ENCODE measurements at regions not wholly inside any gene's neighbourhood (a gene's known extent, or its start where the extent isn't known, plus 50 kb on each side); places are given as distances from the start of the nearest gene placed in this dataset.

DNA sequence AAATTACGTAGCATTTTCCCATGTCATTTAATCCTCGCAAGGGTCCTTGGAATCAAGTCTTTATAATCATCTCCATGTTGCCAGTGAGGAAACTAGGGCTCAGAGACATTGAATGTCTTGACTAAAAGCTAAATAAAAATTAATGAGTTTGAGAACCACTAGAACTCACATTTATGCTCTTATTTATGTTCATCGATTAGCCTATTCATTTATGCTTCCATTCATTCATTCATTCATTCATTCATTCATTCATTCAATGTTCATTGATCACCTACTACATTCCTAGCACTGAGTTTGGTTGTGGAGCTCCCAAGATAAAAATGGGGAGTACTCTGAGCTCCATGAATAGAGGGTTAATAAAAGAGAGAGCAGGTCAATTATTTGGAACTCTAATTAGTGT, 59.7 kb downstream of the KCNA1 start:
- DNase-seq: no peak

DNA sequence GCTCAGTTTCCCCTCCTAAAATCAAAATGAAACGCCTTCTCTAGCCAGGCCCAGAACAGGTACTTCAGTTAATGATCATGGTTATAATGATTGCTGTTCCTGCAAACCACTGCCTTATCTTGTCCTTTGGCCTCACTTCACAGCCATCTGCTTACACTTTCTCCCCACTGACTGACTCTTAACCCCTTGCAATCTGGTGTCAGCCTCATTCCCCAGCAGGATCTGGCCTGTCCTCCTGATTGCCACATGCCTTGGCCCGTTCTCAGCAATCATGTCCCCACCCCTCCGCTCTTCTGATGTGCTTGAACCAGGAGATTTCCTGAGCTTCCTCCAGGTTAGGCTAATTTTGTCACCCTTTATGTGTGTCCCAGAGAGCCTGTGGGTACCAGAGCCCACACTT, 64.5 kb downstream of the KCNA1 start:
- DNase-seq: no peak

DNA sequence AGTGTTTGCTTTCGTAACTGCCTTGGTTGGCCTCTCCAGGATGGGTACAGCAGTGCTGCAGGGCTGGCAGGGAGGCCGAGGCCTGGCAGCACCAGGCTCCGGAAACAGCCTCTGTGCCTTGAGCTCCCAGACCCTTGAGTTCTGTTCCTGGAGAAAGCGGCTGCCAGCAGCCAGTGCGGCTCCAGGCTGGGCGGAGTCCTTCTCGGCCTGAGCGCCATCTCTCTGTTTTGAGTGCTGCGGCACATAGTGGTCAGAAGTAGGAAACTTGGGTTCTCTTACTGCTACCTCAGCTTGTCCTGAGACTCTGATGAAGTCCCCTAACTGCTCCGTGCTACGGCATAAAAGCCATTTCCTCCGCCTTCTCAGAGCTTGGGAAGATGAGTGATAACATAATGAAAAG, 65.9 kb downstream of the KCNA1 start:
- DNase-seq: no peak

GRCh38 chr12:4977102-4977501, 66.6 kb upstream of the KCNA5 start:
- no peak for DNase-seq

GRCh38 chr12:4978737-4979136, 64.9 kb upstream of the KCNA5 start:
- no peak for DNase-seq

DNA sequence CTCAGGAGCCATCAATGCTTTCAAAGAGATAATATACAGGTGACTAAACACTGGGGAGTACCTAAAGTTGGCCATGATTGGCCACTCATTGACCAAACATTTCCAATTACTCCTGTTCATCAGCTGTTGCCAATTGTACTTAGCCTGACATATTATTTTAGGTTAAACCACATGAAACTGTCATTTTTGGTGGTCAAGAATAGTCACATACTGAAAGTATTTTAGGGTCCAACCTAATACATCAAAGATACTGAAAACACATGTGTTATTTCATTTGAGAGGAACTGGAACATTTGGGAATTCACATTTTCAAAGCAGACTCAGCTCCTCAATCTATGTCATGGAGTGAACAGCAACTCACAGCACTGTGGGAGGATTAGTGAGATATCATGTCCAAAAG, 63.9 kb upstream of the KCNA5 start:
- DNase-seq: no peak

- DNase-seq: no peak
Observed at GRCh38 chr12:4984344-4984743, 59.3 kb upstream of the KCNA5 start.

- no peak for DNase-seq
Observed at GRCh38 chr12:4984971-4985370, 58.7 kb upstream of the KCNA5 start.

GRCh38 chr12:4985820-4986219, 57.9 kb upstream of the KCNA5 start:
- no peak for DNase-seq

- peak; percentile 18 for DNase-seq
Observed at GRCh38 chr12:4987076-4988046, 56.3 kb upstream of the KCNA5 start.

DNA sequence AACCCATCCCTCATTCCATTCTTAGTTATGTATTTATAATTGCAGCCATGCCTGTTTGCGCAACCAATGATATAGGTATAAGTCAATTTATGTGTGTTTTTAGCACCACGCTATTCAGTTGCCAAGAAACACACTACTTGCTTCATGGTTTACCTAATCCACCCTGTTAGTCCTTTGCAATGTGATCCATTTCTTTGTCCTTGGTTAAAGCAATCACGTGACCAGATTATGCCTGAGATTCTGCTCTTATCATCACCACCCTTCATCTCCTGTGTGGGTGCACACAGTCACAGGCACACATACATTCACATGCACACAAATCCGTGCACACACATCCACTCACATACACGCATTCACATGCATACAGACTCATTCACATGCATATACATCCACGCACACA, 52.3 kb upstream of the KCNA5 start:
- DNase-seq: no peak

GRCh38 chr12:4991801-4992200, 51.9 kb upstream of the KCNA5 start:
- no peak for DNase-seq

- no peak for DNase-seq
Observed at GRCh38 chr12:4992871-4993270, 50.8 kb upstream of the KCNA5 start.

Measured in DMS79 treated with DMSO at 0.1 percent for 48 hours (cell line).